SU-DHL-6 (cell line): ENCODE measurements at regions not wholly inside any gene's neighbourhood (a gene's known extent, or its start where the extent isn't known, plus 50 kb on each side); places are given as distances from the start of the nearest gene placed in this dataset.

Source experiments
- H2AFZ ChIP-seq: fragments of 200-600 bp; sonication (generic); 2 replicates; pipeline ENCODE4 v1.6.1; 2014; ENCODE audit warnings: low read depth, mild to moderate bottlenecking, moderate library complexity, mixed read lengths, antibody characterized with exemption, low read length; ENCODE audit not compliant: severe bottlenecking
- H3F3A ChIP-seq: fragments of 200-600 bp; shearing (Covaris generic); 2 replicates; pipeline ENCODE4 v1.6.0; 2016; ENCODE audit warnings: antibody characterized with exemption, mild to moderate bottlenecking; ENCODE audit not compliant: insufficient read depth
- H3K27ac ChIP-seq: fragments of 200-600 bp; sonication (generic); 2 replicates; pipeline ENCODE4 v1.5.1; 2016; ENCODE audit warnings: low read depth, mild to moderate bottlenecking, low read length, moderate library complexity, mixed read lengths
- H3K27me3 ChIP-seq: fragments of 200-600 bp; sonication (generic), shearing (Covaris generic); 2 replicates; pipeline ENCODE4 v1.6.0; 2014; ENCODE audit warnings: mild to moderate bottlenecking, low read length
- H3K36me3 ChIP-seq: fragments of 200-600 bp; sonication (generic); 2 replicates; pipeline ENCODE4 v1.6.1; 2014; ENCODE audit warnings: mild to moderate bottlenecking, low read length, mixed read lengths
- H3K4me2 ChIP-seq: fragments of 300-600, 200-600 bp; shearing (Covaris generic), sonication (generic); 2 replicates; pipeline ENCODE4 v1.6.0; 2014; ENCODE audit warnings: low read length, low read depth, mild to moderate bottlenecking; ENCODE audit not compliant: poor library complexity, severe bottlenecking
- H3K4me3 ChIP-seq: fragments of 200-600 bp; sonication (generic); 2 replicates; pipeline ENCODE4 v1.5.1; 2014; ENCODE audit warnings: antibody characterized with exemption, low read length, mild to moderate bottlenecking, mixed read lengths; ENCODE audit not compliant: insufficient read depth, poor library complexity, severe bottlenecking
- H3K79me2 ChIP-seq: fragments of 200-600 bp; sonication (generic); 2 replicates; pipeline ENCODE4 v1.6.1; 2014; ENCODE audit warnings: mild to moderate bottlenecking, low read length, moderate library complexity; ENCODE audit not compliant: insufficient read depth
- H3K9ac ChIP-seq: fragments of 200-600 bp; sonication (generic); 2 replicates; pipeline ENCODE4 v1.7.0; 2014; ENCODE audit warnings: mild to moderate bottlenecking, low read length
- H3K9me2 ChIP-seq: fragments of 200-600 bp; sonication (generic); replicated peaks from 2 replicates; pipeline ENCODE4 v1.6.1; 2014; ENCODE audit warnings: low read length; ENCODE audit not compliant: insufficient read depth
- H3K9me3 ChIP-seq: fragments of 200-600 bp; sonication (generic); 2 replicates; pipeline ENCODE4 v1.6.1; 2014; ENCODE audit warnings: low read length, mixed read lengths; ENCODE audit not compliant: insufficient read depth
- H4K20me1 ChIP-seq: fragments of 200-600 bp; sonication (generic); 2 replicates; pipeline ENCODE4 v1.6.1; 2014; ENCODE audit warnings: low read depth, mild to moderate bottlenecking, antibody characterized with exemption, low read length, moderate library complexity, mixed read lengths
- CTCF ChIP-seq: fragments of 200-600 bp; sonication (generic); IDR thresholded peaks from one replicate; pipeline ENCODE4 v1.5.1; 2017; ENCODE audit warnings: antibody characterized with exemption, mild to moderate bottlenecking, low read length, moderate library complexity; ENCODE audit not compliant: insufficient read depth, poor library complexity, severe bottlenecking
- EZH2phosphoT487 ChIP-seq: fragments of 200-600 bp; sonication (generic), shearing (Covaris generic); conservative IDR thresholded peaks from 2 replicates; pipeline ENCODE4 v1.6.1; 2018; ENCODE audit warnings: mild to moderate bottlenecking, antibody characterized with exemption, low read length, moderate library complexity, mixed read lengths

DNA sequence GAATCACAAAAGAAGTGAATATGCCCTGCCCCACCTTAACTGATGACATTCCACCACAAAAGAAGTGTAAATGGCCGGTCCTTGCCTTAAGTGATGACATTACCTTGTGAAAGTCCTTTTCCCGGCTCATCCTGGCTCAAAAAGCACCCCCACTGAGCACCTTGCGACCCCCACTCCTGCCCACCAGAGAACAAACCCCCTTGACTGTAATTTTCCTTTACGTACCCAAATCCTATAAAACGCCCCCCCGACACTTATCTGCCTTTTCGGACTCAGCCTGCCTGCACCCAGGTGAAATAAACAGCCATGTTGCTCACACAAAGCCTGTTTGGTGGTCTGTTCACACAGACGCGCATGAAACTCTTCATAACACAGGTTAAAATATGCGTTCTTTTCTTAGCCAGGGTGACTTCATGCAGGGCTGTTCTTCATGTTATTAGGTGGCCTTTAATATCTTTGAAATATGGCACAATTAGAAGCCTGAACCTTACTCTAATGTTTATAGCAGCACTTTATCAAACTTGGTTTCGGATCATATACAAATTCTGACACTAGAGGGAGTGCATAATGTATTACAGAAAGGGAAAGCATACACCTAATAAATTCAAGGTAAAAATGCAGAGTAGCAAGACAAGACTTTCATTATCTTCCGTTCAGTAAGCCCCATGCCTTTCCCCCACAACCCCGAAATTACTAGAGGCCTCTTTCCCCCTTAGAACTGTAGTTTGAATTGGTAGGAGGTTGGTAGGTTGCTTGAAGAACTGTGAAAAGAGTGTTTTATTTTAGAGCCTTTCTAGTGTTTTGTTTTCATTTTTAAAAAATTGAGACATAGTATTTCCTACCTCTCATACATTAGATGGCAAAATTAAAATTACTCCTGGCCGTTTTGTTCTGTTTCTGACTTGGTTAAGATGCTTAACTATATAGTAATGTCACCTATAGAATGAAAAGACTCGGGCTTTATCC is 117.9 kb downstream of the NPY start:
- H3K27ac ChIP-seq, result no peak overlapping the region
- H4K20me1 ChIP-seq, result no peaks in the 10 kb centered on the region
- H3K9me3 ChIP-seq, result no peaks in the 10 kb centered on the region
- H3F3A ChIP-seq, result no peaks in the 10 kb centered on the region
- peak overlapping the region; percentile 36 for H3K4me2 ChIP-seq
- H3K27me3 ChIP-seq, result no peaks in the 10 kb centered on the region
- no peaks in the 10 kb centered on the region for H3K9me2 ChIP-seq
- no peaks in the 10 kb centered on the region for H3K36me3 ChIP-seq
- H3K9ac ChIP-seq, result no peak overlapping the region
- H3K4me3 ChIP-seq, result no peak overlapping the region
- no peaks in the 10 kb centered on the region for H3K79me2 ChIP-seq
- TF ChIP-seq EZH2phosphoT487, result no peak
- peak; percentile 53 for TF ChIP-seq CTCF
- peak overlapping the region; percentile 66 for H2AFZ ChIP-seq

DNA sequence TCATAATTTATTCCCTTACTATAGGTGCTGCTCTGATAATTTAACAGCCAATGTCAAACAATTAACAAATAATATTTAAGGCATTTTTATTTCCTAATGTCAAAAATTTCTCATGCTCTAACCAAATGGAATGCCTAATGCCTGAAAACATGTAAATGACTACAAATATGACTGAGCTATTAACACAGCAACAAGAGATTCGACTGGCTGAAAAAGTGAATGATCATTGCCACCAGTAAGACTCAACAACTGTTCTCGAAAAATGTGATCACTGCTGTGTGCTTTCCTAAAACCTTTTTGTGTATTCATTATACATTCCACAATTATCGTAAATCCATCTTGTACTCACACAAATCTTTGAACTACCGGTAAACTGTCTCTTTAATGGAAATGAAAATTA is 118.7 kb downstream of the NPY start:
- Histone ChIP-seq H3K4me2 (peak overlapping the region; percentile 36), H3K9me3 (no peaks in the 10 kb centered on the region), H3K4me3 (no peak overlapping the region), H3K36me3 (no peaks in the 10 kb centered on the region), H3K9me2 (no peaks in the 10 kb centered on the region), H3K79me2 (no peaks in the 10 kb centered on the region), H3F3A (no peaks in the 10 kb centered on the region), H3K27me3 (no peaks in the 10 kb centered on the region), H2AFZ (peak overlapping the region; percentile 66), H3K9ac (no peak overlapping the region), H4K20me1 (no peaks in the 10 kb centered on the region), H3K27ac (no peak overlapping the region)
- no peak for TF ChIP-seq CTCF
- no peak for TF ChIP-seq EZH2phosphoT487

GRCh38 chr7:24403557-24403956 is 119.6 kb downstream of the NPY start:
- no peak for TF ChIP-seq EZH2phosphoT487
- H3K36me3 ChIP-seq, result no peaks in the 10 kb centered on the region
- H3K9ac ChIP-seq, result no peak overlapping the region
- no peaks in the 10 kb centered on the region for H3F3A ChIP-seq
- no peaks in the 10 kb centered on the region for H3K9me3 ChIP-seq
- no peak overlapping the region for H3K27ac ChIP-seq
- H3K9me2 ChIP-seq, result no peaks in the 10 kb centered on the region
- no peak overlapping the region for H3K4me3 ChIP-seq
- H4K20me1 ChIP-seq, result no peaks in the 10 kb centered on the region
- no peaks in the 10 kb centered on the region for H3K27me3 ChIP-seq
- no peak overlapping the region for H2AFZ ChIP-seq
- no peak overlapping the region for H3K4me2 ChIP-seq
- no peaks in the 10 kb centered on the region for H3K79me2 ChIP-seq

DNA sequence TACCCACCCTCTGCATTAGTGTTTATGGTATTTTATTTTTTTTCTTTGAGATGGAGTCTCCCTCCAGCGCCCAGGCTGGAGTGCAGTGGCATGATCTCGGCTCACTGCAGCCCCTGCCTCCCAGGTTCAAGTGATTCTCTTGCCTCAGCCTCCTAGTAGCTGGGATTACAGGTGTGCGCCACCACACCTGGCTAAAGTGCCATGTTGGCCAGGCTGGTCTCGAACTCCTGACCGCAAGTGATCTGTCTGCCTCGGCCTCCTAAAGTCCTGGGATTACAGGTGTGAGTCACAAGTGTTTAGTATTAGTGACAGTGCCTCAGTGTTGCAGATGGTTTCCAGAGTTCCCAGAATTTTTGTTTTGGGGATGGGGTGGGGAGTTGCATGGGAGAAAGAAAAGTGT is 120.3 kb downstream of the NPY start:
- Histone ChIP-seq H3K4me2 (no peak overlapping the region), H4K20me1 (no peaks in the 10 kb centered on the region), H2AFZ (no peak overlapping the region), H3K9ac (no peak overlapping the region), H3K4me3 (no peak overlapping the region), H3K36me3 (no peaks in the 10 kb centered on the region), H3K79me2 (no peaks in the 10 kb centered on the region), H3K9me2 (no peaks in the 10 kb centered on the region), H3K9me3 (no peaks in the 10 kb centered on the region), H3K27me3 (no peaks in the 10 kb centered on the region), H3F3A (no peaks in the 10 kb centered on the region), H3K27ac (no peak overlapping the region)
- TF ChIP-seq CTCF (no peak), EZH2phosphoT487 (no peak)
